HCEC 1CT (cell line): ENCODE measurements at regions not wholly inside any gene's neighbourhood (a gene's known extent, or its start where the extent isn't known, plus 50 kb on each side); places are given as distances from the start of the nearest gene placed in this dataset.

Source experiments
- DNase-seq: peaks from one replicate; pipeline ENCODE4 v3.0.0-alpha.2; 2017

DNA sequence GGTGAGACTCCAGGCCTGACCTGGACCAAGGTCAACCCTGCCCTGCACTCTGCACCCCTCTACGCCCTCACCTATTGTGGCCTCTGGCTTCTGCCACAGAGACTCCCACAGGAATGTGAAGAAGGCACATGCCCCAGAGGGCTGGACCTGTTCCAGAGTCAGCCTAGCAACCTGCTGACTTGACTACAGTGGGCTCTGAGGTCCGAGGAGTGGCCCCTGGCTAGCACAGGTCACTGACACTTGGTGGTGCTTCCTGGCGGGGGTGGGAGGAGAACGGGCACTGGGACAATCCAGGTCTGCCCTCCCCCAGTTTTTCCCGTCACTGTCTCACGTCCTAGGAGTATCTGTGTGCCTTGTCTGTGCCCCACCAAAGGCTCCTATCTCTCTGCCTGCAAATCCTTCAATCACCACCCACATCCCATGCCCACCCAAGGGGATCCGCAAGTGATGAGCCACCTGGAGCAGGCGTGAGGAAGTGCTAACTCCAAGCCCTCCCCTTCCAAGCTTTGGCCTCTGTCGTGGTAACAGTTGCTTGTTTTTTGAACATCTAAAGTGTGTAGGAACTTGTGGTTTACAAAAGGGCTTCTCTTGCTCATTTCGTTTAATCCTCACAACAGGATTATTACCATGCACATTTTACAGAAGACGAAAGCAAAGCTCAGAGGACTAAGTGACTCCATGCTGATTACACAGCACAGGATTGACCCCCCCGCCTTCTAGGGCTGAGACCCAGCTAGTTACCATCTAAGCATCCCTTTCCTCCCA, 86.2 kb downstream of the MCFD2 start:
- DNase-seq: no peak

DNA sequence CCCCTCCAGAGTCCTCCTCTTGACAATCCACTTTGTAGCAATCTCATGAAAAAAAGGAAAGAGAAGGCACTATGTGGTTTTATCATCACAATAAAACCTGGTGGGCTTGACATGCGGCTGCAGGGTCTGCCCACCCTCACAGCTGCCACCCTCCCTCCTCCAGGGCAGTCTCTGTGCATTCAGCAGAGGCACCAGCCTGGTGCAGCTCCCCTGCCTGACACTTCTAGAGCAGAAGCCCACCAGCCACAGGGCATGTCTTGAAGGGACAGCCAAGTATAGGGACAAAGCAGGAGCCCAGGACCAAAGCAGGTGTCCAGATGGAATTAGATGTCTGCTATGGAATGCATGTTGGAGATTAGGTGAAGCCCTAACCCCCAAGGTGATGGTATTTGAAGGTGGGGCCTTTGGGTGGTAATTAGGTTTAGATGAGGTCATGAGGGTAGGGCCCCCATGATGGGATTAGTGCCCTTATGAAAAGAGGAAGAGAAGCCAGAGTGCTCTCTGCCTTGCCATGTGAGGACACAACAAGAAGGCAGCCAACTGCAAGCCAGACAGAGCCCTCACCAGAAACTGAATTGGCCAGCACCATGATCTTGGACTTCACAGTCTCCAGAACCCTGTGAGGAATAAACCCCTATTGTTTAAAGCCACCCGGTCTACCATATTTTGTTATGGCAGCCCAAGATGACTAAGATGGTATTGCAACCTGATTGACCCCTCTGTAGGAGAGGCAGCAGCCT, 86.9 kb downstream of the MCFD2 start:
- no peak for DNase-seq

DNA sequence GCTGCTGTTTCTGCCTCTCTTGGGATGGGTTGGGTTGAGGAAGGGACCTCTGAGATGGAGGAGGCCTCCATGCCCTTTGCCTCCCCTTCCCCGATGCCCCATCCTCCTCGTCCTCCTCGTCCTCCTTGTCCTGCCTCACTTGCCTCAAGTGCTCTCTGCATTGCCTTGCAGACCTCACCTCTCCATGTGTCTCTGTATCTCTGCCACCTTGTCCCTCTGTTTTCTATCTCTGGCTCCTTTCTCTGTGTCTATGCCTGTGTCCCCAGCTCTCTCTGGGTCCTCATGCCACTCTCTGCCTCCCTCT, 87.5 kb downstream of the MCFD2 start:
- no peak for DNase-seq

DNA sequence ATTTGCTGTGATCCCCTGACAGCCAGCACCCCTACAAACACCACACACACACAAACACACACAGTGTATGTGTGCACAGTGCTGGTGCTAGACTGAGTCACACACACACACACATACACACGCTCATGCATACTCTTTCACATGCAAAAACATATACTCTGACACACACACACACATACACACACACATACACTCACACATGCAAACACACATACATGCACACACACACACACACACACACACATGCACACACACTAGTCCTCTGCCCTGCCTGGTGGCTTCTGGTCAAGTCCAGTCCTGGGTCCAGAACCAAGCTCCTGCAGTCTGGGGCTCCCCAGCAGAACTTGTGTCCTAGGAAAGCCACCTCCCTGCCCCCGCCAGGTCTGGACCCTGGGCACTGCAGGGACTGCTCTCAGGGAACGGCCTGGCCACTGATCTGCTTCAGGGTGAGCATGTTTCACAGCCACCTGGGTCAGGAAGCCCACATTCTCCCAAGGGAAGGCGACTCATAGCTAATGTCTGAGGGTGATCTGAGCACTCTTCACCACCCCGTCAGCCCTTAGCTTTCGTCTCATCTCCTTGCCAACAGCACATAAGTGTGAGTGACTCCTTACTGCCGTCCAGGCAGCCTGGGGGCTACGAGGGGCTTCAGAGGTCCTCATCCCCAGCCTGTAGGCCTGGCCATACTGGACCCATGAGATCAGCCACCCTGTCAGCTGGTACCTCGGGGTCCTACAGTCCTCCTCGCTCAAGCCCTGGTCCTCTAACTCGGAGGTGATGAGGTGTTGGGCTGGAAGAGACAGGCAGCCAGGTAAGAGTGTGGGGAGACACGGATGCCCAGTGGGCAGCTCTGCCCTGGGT, 88.1 kb downstream of the MCFD2 start:
- peak; percentile 41 for DNase-seq

DNA sequence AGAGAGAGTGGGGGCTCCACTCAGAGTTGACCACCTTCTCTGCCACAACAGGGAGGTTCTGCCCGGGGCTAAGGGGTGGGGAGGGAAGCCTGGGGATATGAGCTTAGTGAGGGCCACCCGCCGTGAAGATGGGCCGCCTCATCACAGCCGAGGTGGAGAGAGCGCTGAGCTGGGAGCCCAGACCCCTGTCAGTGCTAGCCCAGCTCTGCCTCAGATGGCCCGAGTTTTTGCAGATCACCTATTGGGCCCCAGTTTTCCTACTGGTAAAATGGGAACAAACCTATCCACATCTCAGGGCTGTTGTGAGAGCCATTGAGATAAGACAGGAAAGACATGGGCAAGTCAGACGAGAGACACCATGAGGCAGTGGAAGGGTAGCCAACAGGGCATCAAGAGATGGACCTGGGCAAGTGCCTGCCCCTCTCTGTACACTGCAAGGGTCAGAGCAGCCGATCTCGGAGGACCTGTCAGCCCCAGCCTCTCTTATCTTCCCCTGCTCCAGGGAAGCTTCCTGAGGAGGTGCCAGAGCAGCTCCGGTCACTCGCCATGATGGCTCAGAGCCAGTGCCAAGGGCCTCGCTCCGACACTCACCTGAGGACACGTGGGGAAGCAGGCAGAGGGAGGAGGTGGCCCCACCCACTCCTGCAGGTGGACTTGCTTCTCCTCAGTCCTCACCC, 88.9 kb downstream of the MCFD2 start:
- no peak for DNase-seq

DNA sequence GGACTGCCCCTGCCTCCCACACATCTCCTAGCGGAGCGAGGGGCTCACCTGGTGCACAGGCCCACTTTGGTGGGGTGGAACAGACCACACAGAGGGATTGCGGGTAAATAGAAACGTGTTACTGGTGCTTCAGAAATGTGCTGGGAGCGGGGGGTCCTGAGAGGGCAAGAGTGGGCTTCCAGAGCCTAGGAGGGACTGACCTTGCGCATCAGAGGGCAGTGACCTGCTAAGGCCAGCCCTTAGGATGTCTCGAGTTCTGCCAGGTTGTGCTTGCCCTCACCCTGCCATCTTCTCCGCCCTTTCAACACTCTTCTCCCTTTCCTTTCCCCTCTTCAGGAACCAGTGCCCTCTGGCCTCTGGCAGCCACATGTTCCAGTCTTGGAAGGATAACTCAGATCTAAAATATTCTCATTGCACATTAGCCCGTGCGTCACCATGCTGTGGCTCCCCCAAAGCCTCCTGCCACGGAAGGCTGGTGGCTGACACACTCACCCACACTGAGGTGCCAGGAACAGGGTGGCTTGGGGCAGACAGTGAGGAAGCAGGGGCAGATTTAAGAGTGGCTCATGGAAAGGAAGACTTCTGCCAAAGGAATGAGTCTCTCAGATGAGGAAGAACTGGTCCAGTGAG, 89.6 kb downstream of the MCFD2 start:
- DNase-seq: peak; percentile 86

DNA sequence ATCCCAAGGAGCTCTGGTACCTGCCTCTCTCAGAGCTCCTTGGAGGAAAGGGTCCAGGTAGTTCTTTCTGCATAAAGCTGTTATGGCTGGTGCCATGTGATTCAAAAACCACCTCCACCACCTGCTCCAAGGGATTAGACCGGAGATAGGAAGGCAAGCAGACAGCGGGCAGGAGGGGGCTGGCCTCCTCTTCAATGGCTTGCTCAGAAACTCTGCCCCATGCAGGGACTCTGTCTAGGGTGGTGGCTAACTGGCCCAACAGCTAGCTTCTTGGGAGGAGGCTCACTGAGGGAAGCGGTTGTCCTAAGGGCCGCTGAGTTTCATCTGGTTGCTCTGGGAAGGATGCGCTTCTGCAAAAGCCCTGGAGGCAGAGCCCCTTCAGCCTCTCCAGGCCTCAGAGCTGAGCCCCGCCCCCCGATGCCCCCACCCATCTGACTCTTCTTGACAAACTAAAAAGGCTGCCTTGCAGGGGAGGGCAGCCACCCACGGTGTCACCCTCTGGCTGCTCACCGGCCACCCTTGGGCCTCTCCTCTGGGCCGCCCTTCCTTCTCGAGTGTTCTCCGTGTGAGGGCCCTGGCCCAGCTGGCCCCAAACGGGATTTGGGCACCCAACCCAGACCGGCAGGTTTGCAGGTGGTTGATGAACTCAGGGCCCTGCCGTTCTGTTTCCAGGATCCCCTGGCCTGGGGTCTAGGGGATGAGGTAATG, 90.2 kb downstream of the MCFD2 start:
- no peak for DNase-seq

DNA sequence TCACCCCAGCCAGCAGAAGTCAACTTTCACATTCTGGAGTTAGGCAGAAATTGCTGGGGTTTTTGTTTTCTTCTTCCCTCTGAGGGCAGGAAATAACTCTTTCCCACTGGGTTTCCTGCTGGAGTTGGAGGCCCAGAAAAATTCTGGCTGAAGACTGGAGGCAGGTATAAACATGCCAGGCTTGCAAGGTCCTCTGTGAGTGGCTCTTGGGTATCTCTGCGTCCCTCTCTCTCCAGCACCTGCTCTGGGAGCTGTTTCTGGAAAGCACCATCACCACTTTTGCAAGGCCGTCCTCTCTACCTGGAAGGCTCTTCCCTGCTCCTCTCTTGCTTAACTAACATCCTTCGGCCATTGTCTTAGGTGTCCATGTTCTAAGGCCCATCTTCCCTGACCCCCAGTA, 91.0 kb downstream of the MCFD2 start:
- no peak for DNase-seq

DNA sequence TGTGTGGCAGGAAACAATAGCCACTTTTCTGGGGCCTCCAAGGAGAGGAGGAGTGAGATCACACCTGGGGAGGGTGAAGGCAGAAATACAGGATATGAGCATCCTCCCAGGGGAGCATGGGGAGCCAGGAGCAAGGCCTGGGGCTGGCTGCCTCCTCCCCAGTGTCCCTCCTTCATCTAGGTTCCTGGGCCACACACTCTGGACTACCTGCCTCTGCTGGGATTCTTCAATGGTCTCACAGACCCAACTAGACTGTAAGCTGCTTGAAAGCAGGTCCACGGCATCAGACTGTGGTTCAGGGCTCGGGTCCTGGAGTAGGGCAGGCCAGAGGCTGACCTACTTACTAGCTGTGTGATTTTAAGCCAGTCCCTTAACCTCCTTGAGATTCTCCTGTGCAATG, 94.0 kb downstream of the MCFD2 start:
- no peak for DNase-seq

DNA sequence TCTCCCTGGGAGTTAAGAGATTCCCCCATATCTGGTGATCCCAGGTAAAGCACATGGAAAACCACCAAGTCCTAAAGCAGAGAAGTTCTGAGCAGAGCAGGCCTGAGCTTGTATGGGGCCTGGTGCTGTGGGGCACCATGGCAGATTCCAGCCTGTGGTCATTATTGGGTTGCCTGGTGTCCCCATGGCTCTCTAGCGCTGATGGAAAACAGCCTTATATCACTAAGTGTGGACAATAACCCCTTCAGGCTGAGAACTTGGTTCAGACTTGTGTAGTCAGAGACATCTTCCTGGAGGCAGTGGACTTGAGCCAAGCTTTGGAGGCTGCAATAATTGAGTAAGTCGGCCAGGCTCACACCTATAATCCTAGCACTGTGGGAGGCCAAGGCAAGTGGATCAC, 96.8 kb downstream of the MCFD2 start:
- no peak for DNase-seq

DNA sequence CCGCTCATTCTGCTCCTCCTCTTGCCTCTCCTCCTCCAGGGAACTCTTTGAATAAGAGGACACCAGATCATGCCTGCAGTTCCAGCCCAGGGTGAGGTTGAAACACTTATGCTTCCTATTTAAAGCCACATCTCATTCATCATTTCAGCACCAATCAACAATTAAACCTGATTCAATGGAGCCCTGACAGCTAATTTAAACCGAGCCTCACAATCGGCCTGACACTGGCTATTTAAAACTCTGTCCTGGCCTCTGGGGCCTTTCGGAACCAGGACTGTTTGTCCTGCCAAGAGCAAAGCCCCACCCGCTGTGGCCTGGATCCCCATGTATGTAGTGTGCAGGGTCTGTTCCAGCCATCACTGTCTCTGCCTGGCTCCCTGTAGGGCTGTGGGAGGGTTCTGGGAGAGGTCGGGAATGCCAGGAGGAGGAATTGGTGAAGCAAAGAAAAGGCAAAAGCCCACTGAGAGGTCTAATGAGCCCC, 97.4 kb downstream of the MCFD2 start:
- DNase-seq: no peak

DNA sequence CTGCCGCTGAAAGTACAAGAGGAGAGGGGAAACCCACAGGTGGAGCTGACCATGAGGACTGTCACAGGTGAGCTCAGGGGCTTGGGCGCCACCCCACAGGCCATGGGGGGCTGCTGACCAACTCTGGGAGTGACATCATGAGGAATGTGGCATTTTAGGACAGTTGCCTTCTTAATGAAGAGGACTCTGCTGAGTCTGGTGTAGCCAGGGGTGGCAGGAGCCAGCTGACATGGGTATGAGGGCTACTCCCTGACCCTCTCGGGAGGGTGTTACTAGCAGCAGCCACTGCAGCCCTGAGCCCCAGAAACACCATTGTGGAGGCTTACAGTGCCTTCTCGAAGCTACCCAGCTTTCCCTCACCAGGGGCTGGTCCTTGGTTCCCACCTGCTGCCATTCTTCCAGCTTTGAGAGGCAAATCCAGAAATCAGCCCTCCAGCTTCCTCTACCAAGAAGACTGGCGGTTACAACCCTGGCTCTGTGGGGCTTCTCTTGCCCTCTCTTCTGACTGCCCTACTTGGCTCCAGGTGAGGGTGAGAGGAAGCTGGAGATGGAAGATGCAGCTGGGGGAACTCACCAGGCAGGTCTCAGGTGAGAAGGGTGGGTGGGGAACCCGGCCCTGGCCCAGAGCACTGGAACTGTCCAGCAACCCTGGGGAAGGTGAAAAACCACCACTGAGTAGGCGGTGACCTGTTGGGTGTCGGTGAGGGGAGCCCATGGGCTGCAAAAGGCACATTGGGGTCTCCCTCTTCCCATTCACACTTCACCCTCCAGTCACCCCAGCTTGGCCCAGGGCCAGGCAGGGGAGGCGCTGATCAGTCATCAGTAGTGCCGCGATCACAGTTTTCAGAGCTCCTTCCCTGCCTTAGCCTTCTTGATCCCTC, 98.5 kb downstream of the MCFD2 start:
- no peak for DNase-seq

DNA sequence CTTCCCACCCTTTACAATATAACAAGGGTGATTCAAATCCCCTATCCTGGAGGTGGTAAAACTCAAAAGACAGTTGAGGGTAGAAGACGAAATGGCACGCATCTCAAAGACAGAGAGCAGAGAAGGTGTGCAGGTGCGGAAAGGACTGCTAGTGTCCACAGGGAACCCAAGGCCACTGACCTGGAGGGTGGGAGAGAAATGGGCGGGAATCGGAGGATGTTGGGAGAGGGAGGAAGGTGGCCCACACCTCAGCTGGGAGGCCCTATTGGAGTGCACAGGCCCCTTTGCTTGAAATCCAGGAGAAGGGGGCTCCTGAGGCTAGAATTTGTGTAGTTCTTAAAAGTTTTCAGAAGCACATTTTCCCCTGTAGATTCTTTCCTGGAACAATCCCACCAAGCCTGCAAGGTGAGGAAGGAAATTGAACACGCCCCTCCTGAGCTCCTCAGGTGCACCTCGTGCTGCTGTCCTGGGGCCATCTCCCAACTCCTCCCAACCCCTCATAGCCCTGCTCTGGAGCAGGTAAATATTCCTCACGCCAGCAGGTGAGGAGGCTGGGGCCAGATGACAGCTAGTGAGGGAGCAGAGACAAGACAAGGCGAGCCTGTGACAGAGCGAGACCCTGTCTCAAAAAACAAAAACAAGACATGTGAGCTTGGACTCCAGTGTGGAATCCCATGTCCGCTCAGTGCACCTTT, 99.3 kb downstream of the MCFD2 start:
- DNase-seq: no peak

DNA sequence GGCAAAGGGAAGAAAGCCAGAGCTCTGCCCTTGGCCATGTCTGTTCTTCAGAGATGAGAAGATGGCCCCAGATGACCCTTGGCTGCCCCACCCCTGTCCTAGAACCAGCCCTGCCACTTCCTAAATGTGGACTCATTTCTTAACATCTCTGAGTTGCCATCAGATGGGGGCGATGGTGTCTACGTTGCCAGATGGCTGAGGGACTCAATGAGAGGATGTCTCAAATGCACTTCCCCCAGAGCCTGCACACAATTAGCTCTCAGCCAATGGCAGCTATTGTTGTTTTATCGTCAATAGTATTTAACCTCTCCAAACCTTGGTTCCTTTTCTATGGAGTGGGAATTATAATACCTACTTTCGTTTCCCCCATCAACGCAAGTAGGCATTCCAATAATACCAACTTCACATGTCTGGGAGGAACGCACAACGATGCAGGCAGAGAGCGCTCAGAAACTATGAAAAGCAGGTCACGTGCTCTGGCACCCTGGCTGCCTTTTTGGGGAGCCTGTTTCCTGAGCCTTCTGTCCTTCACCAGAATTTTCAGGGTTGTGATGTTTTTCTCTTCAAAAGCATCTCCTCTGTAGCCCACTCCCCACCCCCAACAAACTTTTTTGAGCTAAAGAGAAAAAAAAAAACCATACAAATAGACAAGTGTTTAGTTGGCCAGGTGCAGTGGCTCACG, 100.3 kb downstream of the MCFD2 start:
- no peak for DNase-seq

DNA sequence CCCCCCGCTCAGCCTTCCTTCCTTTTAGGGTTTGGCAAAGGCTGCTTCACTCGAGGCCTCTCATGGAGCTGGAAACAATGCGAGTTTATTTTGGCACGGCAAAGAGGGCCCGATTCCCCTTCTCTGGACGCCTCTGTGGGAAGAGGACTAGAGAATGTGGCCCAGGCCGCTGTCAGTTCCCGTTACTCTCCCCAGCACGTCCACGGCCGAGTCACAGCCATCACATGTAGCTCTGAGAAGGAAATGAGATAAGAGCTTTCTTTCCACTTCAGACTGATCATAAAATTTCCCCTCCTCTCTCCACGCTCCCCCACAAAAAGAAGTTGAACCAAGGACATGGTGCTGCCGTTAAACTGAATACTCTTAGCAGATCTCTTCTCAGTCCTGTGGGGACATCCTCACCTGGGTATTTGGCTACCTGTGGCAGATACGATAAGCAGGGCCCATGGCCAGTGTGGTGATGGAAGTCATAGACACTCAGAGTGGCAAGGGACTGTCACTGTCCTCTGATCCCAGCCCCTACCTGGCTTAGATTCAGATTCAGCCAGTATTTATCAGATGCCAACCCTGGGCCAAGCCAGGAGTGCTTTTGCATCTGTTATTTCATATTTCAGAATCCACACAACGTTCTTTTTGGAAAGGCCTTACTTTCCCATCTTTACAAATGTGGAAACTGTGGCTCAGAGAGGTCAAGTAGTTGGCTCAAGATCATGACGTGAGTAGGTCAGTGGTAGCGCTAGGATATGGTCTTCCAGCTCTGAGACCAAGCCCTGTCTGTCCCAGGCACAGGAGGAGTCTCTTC, 101.2 kb downstream of the MCFD2 start:
- DNase-seq: no peak

DNA sequence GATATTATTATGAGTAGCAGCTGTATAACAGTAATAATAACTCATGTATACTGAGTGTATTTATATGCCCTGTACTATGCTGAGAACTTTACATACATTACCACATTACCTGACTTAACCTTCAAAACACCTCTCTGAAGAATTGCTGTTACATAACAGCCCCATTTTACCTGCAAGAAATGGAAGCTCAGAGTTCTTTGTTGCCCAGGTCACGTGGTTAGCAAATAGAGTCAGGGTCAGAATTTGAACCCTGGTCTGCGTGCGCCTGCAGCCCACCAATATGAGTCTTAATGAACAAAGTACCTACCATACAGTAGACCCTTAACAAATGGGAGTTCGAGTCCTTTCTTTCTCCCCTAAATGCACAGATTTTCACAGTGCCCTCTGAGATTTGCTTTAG, 101.9 kb downstream of the MCFD2 start:
- no peak for DNase-seq

DNA sequence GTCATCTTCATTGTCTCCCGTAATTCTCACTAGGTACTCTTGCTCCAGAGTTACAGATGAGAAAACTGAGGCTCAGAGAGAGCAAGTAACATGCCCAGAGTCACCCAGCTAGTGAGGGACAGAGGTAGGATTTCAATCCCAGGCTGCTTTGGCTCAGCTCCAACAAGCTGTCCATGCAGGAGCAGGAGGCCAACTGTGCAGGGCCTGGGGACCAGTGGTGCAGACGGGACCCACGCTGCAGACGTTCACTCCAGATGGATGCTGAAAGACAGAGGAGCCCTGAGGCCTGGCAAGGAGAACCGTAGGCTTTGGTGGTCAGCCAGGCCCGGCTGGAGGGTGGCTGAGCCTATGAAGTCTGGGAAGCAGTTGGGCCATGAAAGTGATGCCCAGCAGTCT, 102.6 kb downstream of the MCFD2 start:
- no peak for DNase-seq
